ENCODE measurements at regions not wholly inside any gene's neighbourhood (a gene's known extent, or its start where the extent isn't known, plus 50 kb on each side); places are given as distances from the start of the nearest gene placed in this dataset.

DNA sequence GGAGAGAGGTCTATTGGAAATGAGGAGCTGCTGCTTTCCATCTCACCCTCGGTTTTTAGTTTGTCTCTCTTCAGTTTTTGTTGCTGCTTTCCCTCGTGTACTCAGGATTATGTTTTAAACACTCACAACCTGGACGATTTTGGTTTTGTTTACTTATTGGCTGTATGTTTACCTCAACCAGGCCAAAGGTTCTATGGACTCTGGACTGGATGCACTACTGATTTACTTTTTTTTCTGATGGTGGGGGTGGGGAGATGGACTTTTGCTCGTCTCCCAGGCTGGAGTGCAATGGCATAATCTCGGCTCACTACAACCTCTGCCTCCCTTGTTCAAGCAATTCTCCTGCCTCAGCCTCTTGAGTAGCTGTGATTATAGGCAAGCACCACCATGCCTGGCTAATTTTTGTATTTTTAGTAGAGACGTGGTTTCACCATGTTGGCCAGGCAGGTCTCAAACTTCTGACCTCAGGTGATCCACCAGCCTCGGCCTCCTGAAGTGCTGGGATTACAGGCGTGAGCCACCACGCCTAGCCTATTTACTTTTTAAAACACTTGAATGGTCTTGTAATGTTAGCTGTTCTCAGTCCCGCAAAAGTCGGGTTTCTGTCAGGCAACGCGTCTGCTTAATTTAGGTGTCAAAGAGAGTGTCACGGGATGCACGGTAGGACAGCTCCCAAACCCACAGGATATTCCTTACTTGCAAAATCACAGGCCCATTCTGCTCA is 148.2 kb upstream of the RIPOR2 start:
- H3K4me2 ChIP-seq (ENCODE audit: insufficient read depth, low read length): no peak overlapping the region
- DNase-seq (no peak), ATAC-seq (ENCODE audit: insufficient read depth, low read depth) (no peak)
- no peaks in the 10 kb centered on the region for H3K79me2 ChIP-seq (ENCODE audit: insufficient read depth, low read length)
- peaks cover 81% of the 10 kb centered on the region for H3K36me3 ChIP-seq (ENCODE audit: insufficient read depth, low read length)
- H4K20me1 ChIP-seq (ENCODE audit: insufficient read depth, low read length): no peaks in the 10 kb centered on the region
- H3K27me3 ChIP-seq (ENCODE audit: insufficient read depth, low read length, poor library complexity): no peaks in the 10 kb centered on the region
- H3K4me3 ChIP-seq (ENCODE audit: low read depth in 1 of 2, low read length in 2 of 2): no peak overlapping the region
- no peak overlapping the region for H3K27ac ChIP-seq (ENCODE audit: low read length)
- H2AFZ ChIP-seq (ENCODE audit: low read depth, low read length): no peak overlapping the region
- H3K9me3 ChIP-seq (ENCODE audit: insufficient read depth, low read length, severe bottlenecking): no peaks in the 10 kb centered on the region
- peaks cover 20% of the 10 kb centered on the region for H3K4me1 ChIP-seq (ENCODE audit: insufficient read depth, low read length)
- TF ChIP-seq CTCF (IDR thresholded peaks at IDR 0.05; ENCODE audit: borderline replicate concordance, extremely low read depth, low read length, poor library complexity, severe bottlenecking) (no peak), EZH2 (IDR thresholded peaks at IDR 0.05; ENCODE audit: borderline replicate concordance, low read depth, low read length, severe bottlenecking) (no peak)
- no peak overlapping the region for H3K9ac ChIP-seq (ENCODE audit: low read depth, low read length)

GRCh38 chr6:25084508-25084833 is 148.7 kb upstream of the RIPOR2 start:
- ATAC-seq (ENCODE audit: insufficient read depth, low read depth): no peak
- Histone ChIP-seq H2AFZ (ENCODE audit: low read depth, low read length) (no peak overlapping the region), H3K27me3 (ENCODE audit: insufficient read depth, low read length, poor library complexity) (no peaks in the 10 kb centered on the region), H3K4me2 (ENCODE audit: insufficient read depth, low read length) (no peak overlapping the region), H4K20me1 (ENCODE audit: insufficient read depth, low read length) (no peaks in the 10 kb centered on the region), H3K27ac (ENCODE audit: low read length) (no peak overlapping the region), H3K9ac (ENCODE audit: low read depth, low read length) (no peak overlapping the region), H3K4me3 (ENCODE audit: low read depth in 1 of 2, low read length in 2 of 2) (no peak overlapping the region), H3K9me3 (ENCODE audit: insufficient read depth, low read length, severe bottlenecking) (no peaks in the 10 kb centered on the region), H3K79me2 (ENCODE audit: insufficient read depth, low read length) (no peaks in the 10 kb centered on the region), H3K4me1 (ENCODE audit: insufficient read depth, low read length) (peaks cover 20% of the 10 kb centered on the region), H3K36me3 (ENCODE audit: insufficient read depth, low read length) (peaks cover 86% of the 10 kb centered on the region)
- no peak for DNase-seq
- TF ChIP-seq CTCF (IDR thresholded peaks at IDR 0.05; ENCODE audit: borderline replicate concordance, extremely low read depth, low read length, poor library complexity, severe bottlenecking) (no peak), EZH2 (IDR thresholded peaks at IDR 0.05; ENCODE audit: borderline replicate concordance, low read depth, low read length, severe bottlenecking) (no peak)

- Histone ChIP-seq H3K27me3 (ENCODE audit: insufficient read depth, low read length, poor library complexity) (no peaks in the 10 kb centered on the region), H3K27ac (ENCODE audit: low read length) (no peak overlapping the region), H4K20me1 (ENCODE audit: insufficient read depth, low read length) (no peaks in the 10 kb centered on the region), H3K9me3 (ENCODE audit: insufficient read depth, low read length, severe bottlenecking) (no peaks in the 10 kb centered on the region), H3K4me2 (ENCODE audit: insufficient read depth, low read length) (no peak overlapping the region), H3K79me2 (ENCODE audit: insufficient read depth, low read length) (no peaks in the 10 kb centered on the region), H3K4me3 (ENCODE audit: low read depth in 1 of 2, low read length in 2 of 2) (no peak overlapping the region), H3K4me1 (ENCODE audit: insufficient read depth, low read length) (peaks cover 20% of the 10 kb centered on the region), H2AFZ (ENCODE audit: low read depth, low read length) (no peak overlapping the region), H3K36me3 (ENCODE audit: insufficient read depth, low read length) (peaks cover 92% of the 10 kb centered on the region), H3K9ac (ENCODE audit: low read depth, low read length) (no peak overlapping the region)
- ATAC-seq (ENCODE audit: insufficient read depth, low read depth) (peak; percentile 81), DNase-seq (no peak)
- no peak for TF ChIP-seq CTCF (IDR thresholded peaks at IDR 0.05; ENCODE audit: borderline replicate concordance, extremely low read depth, low read length, poor library complexity, severe bottlenecking)
- TF ChIP-seq EZH2 (IDR thresholded peaks at IDR 0.05; ENCODE audit: borderline replicate concordance, low read depth, low read length, severe bottlenecking): no peak
These were observed 150.0 kb upstream of the RIPOR2 start for GRCh38 chr6:25085756-25086155.

All from DND-41 (cell line).